Stimulated activated CD8-positive, alpha-beta memory T cell treated with anti-CD3 and anti-CD28 coated beads, Interleukin-4, amount 100 ng/mL, for 1 hour (primary cell): ENCODE measurements at regions not wholly inside any gene's neighbourhood (a gene's known extent, or its start where the extent isn't known, plus 50 kb on each side); places are given as distances from the start of the nearest gene placed in this dataset.

Source experiments
- DNase-seq, 2 donors: peaks; one replicate each; pipeline ENCODE4 v3.0.0-alpha.2; 2020; ENCODE audit warnings: low read depth in 2 of 2, low spot score in 1 of 2

DNA sequence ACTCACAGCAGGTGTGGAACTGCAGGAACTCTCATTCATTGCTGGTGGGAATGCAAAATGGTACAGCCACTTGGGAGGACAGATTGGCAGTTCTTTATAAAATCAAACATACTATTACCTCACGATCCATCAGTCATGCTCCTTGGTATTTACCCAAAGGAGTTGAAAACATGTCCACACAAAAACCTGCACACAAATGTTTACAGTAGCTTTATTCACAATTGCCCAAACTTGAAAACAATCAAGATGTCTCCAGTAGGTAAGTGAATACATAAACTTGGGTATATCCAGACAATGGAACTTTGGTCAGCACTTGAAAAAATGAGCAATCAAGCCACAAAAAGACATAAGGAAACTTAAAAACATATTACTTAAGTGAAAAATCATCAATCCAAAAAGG is 215.5 kb downstream of the IRX1 start:
- no peak for DNase-seq

- no peak for DNase-seq
These were observed 223.0 kb downstream of the IRX1 start for GRCh38 chr5:3818624-3819023.

- no peak for DNase-seq
These were observed 230.2 kb downstream of the IRX1 start for GRCh38 chr5:3825531-3826451.

GRCh38 chr5:3827624-3828023 is 232.0 kb downstream of the IRX1 start:
- DNase-seq = no peak

DNA sequence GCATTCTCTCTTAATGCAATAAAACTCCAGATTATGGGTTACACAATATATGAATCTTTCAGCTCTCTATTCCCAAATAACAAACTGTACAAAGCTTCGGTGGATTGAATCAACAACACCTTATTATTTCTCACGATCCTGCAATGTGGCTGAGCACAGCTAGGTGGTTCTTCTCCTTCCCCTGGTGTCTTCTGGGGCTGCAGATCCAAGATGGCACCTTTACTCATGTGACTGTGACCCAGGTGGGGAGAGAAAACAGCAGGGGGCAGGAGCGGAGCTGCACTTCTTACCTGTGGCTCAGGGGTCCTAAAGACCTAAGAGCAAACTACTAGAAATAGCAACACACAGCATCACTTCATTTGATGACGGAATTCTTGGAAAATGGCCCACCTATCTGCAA is 233.1 kb downstream of the IRX1 start:
- no peak for DNase-seq

DNA sequence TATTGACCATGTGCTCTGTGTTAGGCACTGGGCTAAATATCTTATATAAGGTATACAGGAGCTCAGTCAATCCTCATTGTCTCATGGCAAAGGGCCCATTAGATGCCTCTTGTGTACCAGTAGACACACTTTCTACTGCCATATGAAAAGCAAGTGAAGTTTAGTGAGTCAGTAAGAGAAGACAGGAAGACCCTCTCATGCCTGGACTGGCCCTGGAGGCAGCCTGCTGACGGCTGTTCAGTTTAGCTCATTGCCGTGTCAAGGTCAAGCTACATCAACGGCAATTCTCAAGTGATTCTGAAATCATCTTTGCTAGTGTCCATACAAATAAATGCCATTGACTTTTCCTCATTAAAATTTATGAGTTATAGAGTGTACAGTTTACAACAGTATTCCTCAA is 237.9 kb downstream of the IRX1 start:
- DNase-seq = no peak

- no peak for DNase-seq
These were observed 240.2 kb downstream of the IRX1 start for GRCh38 chr5:3835811-3836210.

- no peak for DNase-seq
These were observed 240.9 kb downstream of the IRX1 start for GRCh38 chr5:3836528-3836927.

DNA sequence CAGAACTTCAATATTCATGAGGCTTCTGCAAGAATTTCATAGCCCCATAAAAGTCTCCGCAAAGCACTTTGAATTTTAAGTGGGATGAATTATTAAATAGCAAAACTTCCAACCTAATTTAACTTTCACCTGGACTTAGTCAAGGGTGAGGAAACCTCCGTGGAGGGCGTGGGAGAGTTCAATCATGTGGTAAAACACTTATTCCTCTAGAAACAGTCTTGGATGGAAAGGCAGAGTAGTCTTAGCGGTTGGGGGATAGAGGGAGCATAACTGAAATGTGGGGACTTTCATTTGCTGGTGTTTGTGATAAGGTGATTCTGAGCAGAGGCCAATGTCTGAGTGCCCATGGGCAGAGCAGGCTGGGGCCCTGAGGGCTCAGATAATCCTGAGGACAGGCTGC is 241.9 kb downstream of the IRX1 start:
- DNase-seq = no peak

DNA sequence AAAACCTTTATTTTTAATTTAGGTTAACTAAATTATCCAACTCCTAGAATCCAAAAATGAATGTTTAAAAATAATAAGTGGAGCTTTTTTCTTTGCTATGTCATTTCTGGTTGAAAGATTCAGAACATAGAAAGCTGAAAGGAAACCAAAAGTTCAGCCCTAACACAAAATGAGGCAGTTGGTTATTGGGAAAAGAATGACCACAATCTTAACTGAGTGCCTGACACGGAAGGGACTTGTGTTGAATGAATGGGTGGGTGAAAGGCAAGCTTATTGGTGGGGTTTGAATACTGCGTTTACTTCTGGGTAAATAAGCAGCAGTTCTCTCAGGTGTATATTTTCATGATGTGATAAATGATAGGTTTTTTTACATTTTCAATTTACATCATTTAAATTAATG is 243.5 kb downstream of the IRX1 start:
- no peak for DNase-seq

DNA sequence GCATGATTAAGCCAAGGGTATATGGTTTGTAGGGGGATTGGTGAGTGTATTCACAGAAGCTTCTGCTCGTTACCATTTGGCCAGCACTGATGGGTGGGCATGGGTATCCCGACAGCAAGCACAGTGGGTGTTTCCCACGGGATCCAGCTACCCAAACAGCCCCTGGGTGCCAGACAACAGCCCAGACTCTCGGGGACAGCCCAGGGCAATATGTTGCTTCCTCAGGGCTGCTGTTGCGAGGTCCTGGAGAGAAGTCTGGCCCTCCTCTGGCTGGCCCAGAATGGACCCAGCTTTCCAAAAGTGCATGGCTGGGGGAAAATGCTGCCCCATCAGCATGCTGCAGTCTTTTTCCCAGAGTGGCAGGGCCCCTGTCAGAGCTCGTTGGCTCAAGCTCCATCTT is 247.0 kb downstream of the IRX1 start:
- DNase-seq = no peak

DNA sequence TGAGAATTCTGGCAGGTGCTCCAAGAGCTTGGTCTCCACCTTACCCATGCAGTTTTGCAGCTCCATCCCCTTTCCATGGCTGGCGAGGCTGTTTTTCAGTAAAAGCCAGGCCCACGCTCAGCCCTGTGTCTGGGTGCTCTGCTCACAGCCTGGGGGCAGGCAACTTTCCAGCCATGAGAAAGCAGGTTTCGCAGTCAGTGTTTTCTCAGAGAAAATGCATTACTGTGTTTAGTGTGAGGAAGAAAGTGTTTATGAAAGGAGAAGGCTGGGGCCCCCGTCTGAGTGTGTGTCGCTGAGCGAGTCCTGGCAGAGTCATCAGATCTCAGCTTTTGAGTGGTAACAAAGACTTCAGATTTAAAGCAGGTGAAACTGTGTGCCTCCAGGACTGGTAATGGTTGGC is 248.1 kb downstream of the IRX1 start:
- DNase-seq = no peak

DNA sequence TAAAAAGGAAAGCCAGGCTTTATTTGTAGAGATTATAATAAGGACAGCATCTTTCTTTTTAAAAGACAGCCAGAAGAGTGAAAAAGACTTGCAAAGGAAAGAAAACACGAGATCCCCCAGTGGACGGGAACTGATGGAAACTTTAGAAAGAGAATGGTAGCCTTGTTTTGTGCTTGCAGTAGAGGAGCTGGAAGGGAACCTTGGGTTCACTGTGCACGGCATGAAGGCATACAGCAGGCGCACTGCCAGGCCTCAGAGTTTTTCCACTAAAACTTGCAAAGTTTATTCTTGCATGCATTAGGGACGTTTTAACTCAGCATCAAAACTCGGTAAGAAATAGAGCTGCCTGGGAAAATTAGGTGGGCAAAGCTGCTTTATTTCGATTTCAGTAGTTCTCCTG is 248.6 kb downstream of the IRX1 start:
- DNase-seq = no peak

GRCh38 chr5:3845230-3845629 is 249.6 kb downstream of the IRX1 start:
- no peak for DNase-seq

- no peak for DNase-seq
These were observed 256.7 kb downstream of the IRX1 start for GRCh38 chr5:3852161-3852916.

GRCh38 chr5:3853362-3853761 is 257.7 kb downstream of the IRX1 start:
- DNase-seq = no peak

DNA sequence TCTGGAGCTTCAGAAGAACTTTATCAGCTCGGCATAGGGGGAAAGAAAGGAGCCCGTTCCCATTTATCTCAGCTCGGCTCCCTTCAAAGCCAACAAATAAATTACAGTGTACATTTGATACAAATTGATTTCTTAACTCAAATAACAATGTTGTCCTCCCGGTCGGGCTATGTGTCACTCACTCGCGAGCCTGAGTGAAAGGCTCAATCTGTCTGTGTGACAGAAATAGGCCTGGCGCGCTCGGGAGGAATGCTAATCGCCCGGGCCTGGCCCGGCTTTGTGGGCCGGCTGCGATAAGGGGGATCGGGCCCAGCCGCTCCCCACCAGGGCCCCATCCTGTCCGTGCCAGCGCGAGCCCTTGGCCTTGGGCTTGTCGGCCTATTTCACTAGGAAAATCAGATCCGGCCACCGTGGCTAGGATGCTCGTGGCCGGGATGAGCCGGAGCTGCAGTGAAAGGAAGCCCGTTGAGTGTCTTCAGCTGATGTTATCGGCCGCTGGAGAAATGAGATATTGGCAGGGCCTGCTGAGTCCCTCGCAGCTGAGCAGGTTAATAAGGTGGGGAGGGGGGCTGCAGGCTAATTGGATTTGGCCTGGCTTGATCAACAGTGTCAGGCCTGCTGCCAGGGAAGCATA is 258.7 kb downstream of the IRX1 start:
- no peak for DNase-seq

GRCh38 chr5:3856036-3856435 is 260.4 kb downstream of the IRX1 start:
- DNase-seq = no peak

DNA sequence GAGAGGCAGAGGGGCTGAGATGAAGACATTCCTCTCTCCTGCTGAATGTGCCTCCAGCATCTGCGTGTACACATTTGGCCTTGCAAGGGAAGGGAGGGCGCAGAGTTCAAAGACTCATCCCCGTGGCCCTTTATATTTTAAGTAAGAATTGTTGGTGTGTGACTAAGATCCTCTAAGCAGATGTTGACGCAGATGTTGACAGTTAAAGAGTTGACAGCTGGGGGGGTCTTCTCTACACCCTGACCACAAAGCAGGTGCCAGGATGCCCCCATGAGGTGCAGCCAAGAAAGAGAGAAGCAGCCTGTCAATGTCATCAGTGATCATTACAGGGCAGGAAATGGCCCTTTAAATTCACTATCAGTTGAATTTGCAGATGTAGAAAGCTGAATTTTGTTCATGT is 262.9 kb downstream of the IRX1 start:
- DNase-seq = no peak

- no peak for DNase-seq
These were observed 267.3 kb downstream of the IRX1 start for GRCh38 chr5:3862906-3863305.

DNA sequence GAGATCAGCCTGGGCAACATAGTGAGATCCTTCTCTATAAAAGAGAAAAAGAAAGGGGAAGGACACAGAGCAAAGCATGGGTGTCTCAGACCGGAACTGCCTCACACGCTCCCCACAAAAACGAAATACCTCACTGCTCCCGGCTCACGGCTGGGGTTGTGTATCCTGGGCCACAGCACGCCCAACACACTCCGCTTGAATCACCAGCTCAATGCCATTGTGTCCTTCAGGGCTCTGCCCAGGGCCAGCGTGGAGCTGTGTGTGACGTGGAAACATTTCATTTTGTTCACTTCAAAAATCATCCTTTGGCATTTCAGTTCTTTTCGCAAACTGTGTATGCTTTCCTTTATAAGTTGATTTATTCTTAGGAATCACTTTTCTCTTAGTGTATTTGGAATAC is 279.5 kb downstream of the IRX1 start:
- DNase-seq = no peak

- no peak for DNase-seq
These were observed 282.6 kb downstream of the IRX1 start for GRCh38 chr5:3878267-3878666.
